Stimulated activated CD4-positive, alpha-beta T cell treated with anti-CD3 and anti-CD28 coated beads, Interleukin-1b, Interleukin-23, amount 100 ng/mL, for 48 hours (primary cell): ENCODE measurements at regions not wholly inside any gene's neighbourhood (a gene's known extent, or its start where the extent isn't known, plus 50 kb on each side); places are given as distances from the start of the nearest gene placed in this dataset.
A peak's percentile ranks its signal among the peaks of the same experiment; 100 is the strongest.

Experiments
- DNase-seq: peaks from one replicate; pipeline ENCODE4 v3.0.0-alpha.2; 2020

DNA sequence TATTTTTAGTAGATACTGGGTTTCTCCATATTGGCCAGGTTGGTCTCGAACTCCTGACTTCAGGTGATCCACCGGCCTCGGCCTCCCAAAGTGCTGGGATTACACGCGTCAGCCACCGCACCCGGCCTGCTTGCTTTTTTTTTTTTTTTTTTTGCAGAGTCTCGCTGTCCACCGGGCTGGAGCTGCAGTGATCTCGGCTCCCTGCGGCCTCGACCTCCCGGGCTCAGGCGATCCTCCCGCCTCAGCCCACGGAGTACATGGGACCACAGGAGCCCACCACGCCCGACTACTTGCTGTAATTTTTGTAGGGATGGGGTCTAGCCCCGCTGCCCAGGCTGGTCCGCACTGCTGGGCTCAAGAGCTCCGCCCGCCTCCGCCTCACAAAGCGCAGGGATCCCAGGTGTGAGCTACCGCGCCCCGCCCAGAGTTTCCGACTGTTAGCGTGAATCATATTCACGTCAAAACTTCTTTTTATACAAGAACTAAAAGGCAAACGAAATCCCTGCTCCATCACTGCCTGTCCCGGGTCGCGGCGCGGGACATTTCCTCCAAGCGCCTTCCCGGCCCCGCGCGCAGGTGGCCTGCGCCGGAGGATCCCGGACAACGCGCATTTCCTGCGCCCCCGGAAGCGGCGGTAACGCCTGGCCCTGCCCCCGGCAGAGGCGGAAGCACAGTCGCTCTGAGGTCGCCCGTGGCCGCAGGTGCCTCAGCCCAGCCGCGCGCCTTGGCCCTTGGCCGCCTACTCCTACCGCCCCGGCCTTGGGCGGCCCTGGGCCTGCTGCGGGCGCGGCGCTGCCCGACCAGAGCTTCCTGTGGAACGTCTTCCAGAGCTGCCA is 50.9 kb upstream of the APOD start:
- DNase-seq = peak; percentile 68
